ENCODE measurements at regions not wholly inside any gene's neighbourhood (a gene's known extent, or its start where the extent isn't known, plus 50 kb on each side); places are given as distances from the start of the nearest gene placed in this dataset.

GRCh38 chr6:147855803-147856482 lies 347.5 kb downstream of the SAMD5 start:
- Mint-ChIP-seq H3K4me3 (no peak overlapping the region), H3K27ac (no peak overlapping the region), H3K36me3 (ENCODE audit: low read depth) (no peaks in the 10 kb centered on the region), H3K4me1 (no peaks in the 10 kb centered on the region), H3K27me3 (no peaks in the 10 kb centered on the region), H3K9me3 (no peaks in the 10 kb centered on the region)
- ChIA-PET CTCF (no interaction called here), POLR2A (no interaction called here)
- no peak for DNase-seq

- POLR2A ChIA-PET = no interaction called here
- Mint-ChIP-seq H3K9me3 (no peaks in the 10 kb centered on the region), H3K4me3 (no peak overlapping the region), H3K27me3 (no peaks in the 10 kb centered on the region), H3K27ac (no peak overlapping the region), H3K36me3 (ENCODE audit: low read depth) (no peaks in the 10 kb centered on the region), H3K4me1 (no peaks in the 10 kb centered on the region)
- CTCF ChIA-PET = interaction anchor here (1.0 kb wide), 1 partner anchor 17 kb away, joined by 3 read pairs; no protein-coding TSS in a partner anchor
- DNase-seq = no peak
Measured at GRCh38 chr6:147856687-147857086, 348.2 kb downstream of the SAMD5 start.

- H3K27me3 Mint-ChIP-seq = no peaks in the 10 kb centered on the region
- H3K4me3 Mint-ChIP-seq = no peak overlapping the region
- POLR2A ChIA-PET = no interaction called here
- H3K4me1 Mint-ChIP-seq = no peaks in the 10 kb centered on the region
- CTCF ChIA-PET = no interaction called here
- no peak overlapping the region for H3K27ac Mint-ChIP-seq
- no peaks in the 10 kb centered on the region for H3K9me3 Mint-ChIP-seq
- no peaks in the 10 kb centered on the region for H3K36me3 Mint-ChIP-seq (ENCODE audit: low read depth)
- DNase-seq = no peak
Measured at GRCh38 chr6:147858421-147858820, 349.9 kb downstream of the SAMD5 start.

DNA sequence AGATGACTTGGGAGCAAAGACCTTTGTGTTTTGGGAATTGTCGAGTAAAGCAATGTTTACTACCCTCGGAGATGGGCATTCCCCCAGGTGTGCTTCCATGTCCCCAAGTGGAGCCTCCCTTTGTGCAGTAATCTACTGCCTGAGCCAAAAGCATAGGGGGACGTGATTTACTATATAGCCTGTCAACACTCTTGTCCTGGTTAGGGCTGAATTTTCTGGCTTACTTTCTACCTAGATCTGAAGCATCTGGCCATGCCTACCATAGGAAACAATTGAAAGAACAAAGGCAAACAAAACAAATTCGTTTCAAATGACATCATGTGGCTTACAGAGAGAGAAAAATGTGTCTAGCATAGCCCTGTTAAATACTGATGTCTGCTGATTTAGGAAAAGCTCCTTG lies 350.6 kb downstream of the SAMD5 start:
- Mint-ChIP-seq H3K36me3 (ENCODE audit: low read depth) (no peaks in the 10 kb centered on the region), H3K4me3 (no peak overlapping the region), H3K27me3 (no peaks in the 10 kb centered on the region), H3K27ac (no peak overlapping the region), H3K4me1 (no peaks in the 10 kb centered on the region), H3K9me3 (no peaks in the 10 kb centered on the region)
- CTCF ChIA-PET = no interaction called here
- POLR2A ChIA-PET = no interaction called here
- no peak for DNase-seq

DNA sequence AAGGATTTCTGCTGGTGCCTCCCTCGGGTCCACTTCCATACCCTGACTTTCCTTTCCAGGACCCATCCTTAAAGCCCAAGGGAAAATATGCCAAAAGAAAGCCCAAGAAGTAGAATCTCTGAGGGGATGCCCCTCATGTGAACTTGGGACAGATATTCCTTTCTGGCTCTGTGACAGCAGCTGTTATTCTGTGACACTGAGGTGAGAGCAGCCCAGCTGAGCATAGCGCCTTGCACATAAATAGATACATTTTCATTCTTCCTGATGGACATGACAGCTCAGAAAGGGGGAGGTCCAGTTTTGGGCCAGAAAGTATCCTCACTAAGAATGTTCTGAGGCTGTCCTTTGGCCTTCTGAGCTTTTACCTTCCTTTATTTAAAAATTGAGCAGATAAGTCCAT lies 353.2 kb downstream of the SAMD5 start:
- Mint-ChIP-seq H3K36me3 (ENCODE audit: low read depth) (no peaks in the 10 kb centered on the region), H3K27me3 (no peaks in the 10 kb centered on the region), H3K27ac (no peak overlapping the region), H3K4me3 (no peak overlapping the region), H3K9me3 (no peaks in the 10 kb centered on the region), H3K4me1 (no peaks in the 10 kb centered on the region)
- no peak for DNase-seq
- ChIA-PET CTCF (no interaction called here), POLR2A (no interaction called here)

GRCh38 chr6:147867433-147868226 lies 359.1 kb downstream of the SAMD5 start:
- Mint-ChIP-seq H3K4me3 (no peak overlapping the region), H3K27me3 (no peaks in the 10 kb centered on the region), H3K36me3 (ENCODE audit: low read depth) (no peaks in the 10 kb centered on the region), H3K27ac (no peak overlapping the region), H3K4me1 (no peaks in the 10 kb centered on the region), H3K9me3 (no peaks in the 10 kb centered on the region)
- DNase-seq = no peak
- CTCF ChIA-PET = interaction anchor here (0.6 to 1.0 kb wide), 2 partner anchors 201 to 466 kb away, joined by 3 read pairs; no protein-coding TSS in a partner anchor
- POLR2A ChIA-PET = no interaction called here

GRCh38 chr6:147868427-147869190 lies 360.1 kb downstream of the SAMD5 start:
- Mint-ChIP-seq H3K36me3 (ENCODE audit: low read depth) (no peaks in the 10 kb centered on the region), H3K9me3 (no peaks in the 10 kb centered on the region), H3K27me3 (no peaks in the 10 kb centered on the region), H3K4me3 (no peak overlapping the region), H3K4me1 (no peaks in the 10 kb centered on the region), H3K27ac (no peak overlapping the region)
- CTCF ChIA-PET = no interaction called here
- DNase-seq = no peak
- POLR2A ChIA-PET = no interaction called here

DNA sequence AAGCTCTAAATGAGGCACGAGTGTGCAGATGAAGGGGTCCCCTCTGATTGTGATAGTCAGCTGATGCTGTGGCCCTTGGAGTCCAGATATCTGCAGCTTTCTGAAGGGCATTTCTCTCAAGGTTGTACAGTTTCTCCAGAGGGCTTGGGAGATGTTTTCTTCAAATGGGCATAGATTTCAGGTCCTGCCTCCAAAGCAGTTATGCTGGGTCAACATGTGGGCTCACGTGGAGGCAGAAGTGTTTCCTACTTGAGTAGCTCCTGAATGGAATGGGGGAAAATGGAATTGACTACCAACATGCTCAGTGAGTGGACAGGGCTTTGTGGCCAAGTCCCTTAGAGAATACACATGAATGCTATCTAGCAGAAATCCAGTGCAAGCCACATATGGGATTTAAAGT lies 360.7 kb downstream of the SAMD5 start:
- H3K4me1 Mint-ChIP-seq = no peaks in the 10 kb centered on the region
- no peaks in the 10 kb centered on the region for H3K27me3 Mint-ChIP-seq
- H3K4me3 Mint-ChIP-seq = no peak overlapping the region
- CTCF ChIA-PET = no interaction called here
- no peak overlapping the region for H3K27ac Mint-ChIP-seq
- POLR2A ChIA-PET = no interaction called here
- no peaks in the 10 kb centered on the region for H3K9me3 Mint-ChIP-seq
- DNase-seq = no peak
- no peaks in the 10 kb centered on the region for H3K36me3 Mint-ChIP-seq (ENCODE audit: low read depth)

DNA sequence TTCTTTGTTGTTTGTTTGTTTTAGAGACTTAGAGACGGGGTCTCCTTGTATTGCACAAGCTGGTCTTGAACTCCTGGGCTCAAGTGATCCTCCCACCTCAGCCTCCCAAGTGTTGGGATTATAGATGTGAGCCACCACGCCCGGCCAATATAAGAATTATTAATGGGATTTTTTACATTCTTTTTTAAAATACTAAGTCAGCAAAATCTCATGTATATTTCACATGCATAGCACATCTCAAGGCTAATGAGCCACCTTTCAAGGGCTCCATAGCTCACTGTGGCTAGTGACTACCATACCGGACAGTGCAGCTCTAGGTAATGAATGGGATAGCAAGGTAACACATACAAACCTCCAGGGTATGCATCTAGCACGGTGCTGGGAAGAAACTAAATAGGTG lies 361.4 kb downstream of the SAMD5 start:
- no peak overlapping the region for H3K4me3 Mint-ChIP-seq
- H3K9me3 Mint-ChIP-seq = no peaks in the 10 kb centered on the region
- no peaks in the 10 kb centered on the region for H3K36me3 Mint-ChIP-seq (ENCODE audit: low read depth)
- POLR2A ChIA-PET = no interaction called here
- no peaks in the 10 kb centered on the region for H3K27me3 Mint-ChIP-seq
- no peak for DNase-seq
- CTCF ChIA-PET = no interaction called here
- no peaks in the 10 kb centered on the region for H3K4me1 Mint-ChIP-seq
- H3K27ac Mint-ChIP-seq = no peak overlapping the region

DNA sequence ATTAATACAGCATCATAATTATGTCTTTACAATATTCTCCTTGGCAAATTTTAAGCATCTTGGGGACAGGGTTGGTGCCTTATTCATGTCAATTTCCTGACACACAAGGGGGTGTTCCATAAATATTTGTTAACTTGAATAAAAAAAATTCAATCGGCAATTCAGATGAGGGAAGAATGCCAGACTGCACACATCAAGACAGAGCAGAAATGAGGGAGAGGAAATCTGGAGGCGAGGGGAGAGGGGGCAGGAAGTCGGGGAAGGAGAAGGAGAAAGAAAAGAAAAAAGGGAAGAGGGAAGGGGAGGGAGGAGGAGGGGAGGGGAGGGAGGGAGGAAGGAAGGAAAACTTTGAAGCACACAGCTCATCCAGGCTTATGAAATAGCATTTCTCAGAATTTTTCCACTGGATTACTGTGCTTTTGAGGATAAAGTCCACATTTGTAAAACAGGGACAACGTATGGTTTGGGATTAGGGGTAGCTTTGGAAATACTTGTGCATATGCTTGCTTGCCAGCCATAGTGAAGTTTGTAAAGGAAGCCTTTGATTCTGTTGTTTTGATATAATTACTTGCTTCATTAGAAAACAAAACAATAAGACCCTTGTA lies 362.1 kb downstream of the SAMD5 start:
- no peak overlapping the region for H3K27ac Mint-ChIP-seq
- H3K4me1 Mint-ChIP-seq = no peaks in the 10 kb centered on the region
- no peaks in the 10 kb centered on the region for H3K9me3 Mint-ChIP-seq
- ChIA-PET POLR2A (no interaction called here), CTCF (no interaction called here)
- H3K27me3 Mint-ChIP-seq = no peaks in the 10 kb centered on the region
- no peak overlapping the region for H3K4me3 Mint-ChIP-seq
- no peak for DNase-seq
- no peaks in the 10 kb centered on the region for H3K36me3 Mint-ChIP-seq (ENCODE audit: low read depth)

- Mint-ChIP-seq H3K27ac (no peak overlapping the region), H3K4me3 (no peak overlapping the region), H3K4me1 (no peaks in the 10 kb centered on the region), H3K9me3 (no peaks in the 10 kb centered on the region), H3K36me3 (ENCODE audit: low read depth) (no peaks in the 10 kb centered on the region), H3K27me3 (no peaks in the 10 kb centered on the region)
- CTCF ChIA-PET = no interaction called here
- POLR2A ChIA-PET = no interaction called here
- no peak for DNase-seq
Measured at GRCh38 chr6:147872002-147872401, 363.5 kb downstream of the SAMD5 start.

- CTCF ChIA-PET = interaction anchor here (0.7 kb wide), 1 partner anchor 17 kb away, joined by 3 read pairs; no protein-coding TSS in a partner anchor
- POLR2A ChIA-PET = no interaction called here
- Mint-ChIP-seq H3K9me3 (no peaks in the 10 kb centered on the region), H3K36me3 (ENCODE audit: low read depth) (no peaks in the 10 kb centered on the region), H3K4me3 (no peak overlapping the region), H3K4me1 (no peaks in the 10 kb centered on the region), H3K27ac (no peak overlapping the region), H3K27me3 (no peaks in the 10 kb centered on the region)
- DNase-seq = no peak
Measured at GRCh38 chr6:147873816-147874215, 365.3 kb downstream of the SAMD5 start.

GRCh38 chr6:147874322-147874721 lies 365.8 kb downstream of the SAMD5 start:
- no peaks in the 10 kb centered on the region for H3K27me3 Mint-ChIP-seq
- no peaks in the 10 kb centered on the region for H3K36me3 Mint-ChIP-seq (ENCODE audit: low read depth)
- H3K4me1 Mint-ChIP-seq = no peaks in the 10 kb centered on the region
- ChIA-PET CTCF (interaction anchor here (0.7 kb wide), 1 partner anchor 17 kb away, joined by 3 read pairs; no protein-coding TSS in a partner anchor), POLR2A (interaction anchor here (0.6 kb wide), 1 partner anchor 9 kb away, joined by 11 read pairs; no protein-coding TSS in a partner anchor)
- DNase-seq = no peak
- no peaks in the 10 kb centered on the region for H3K9me3 Mint-ChIP-seq
- no peak overlapping the region for H3K4me3 Mint-ChIP-seq
- H3K27ac Mint-ChIP-seq = no peak overlapping the region
